Ectodermal cell (in vitro differentiated cells): ENCODE measurements at regions not wholly inside any gene's neighbourhood (a gene's known extent, or its start where the extent isn't known, plus 50 kb on each side); places are given as distances from the start of the nearest gene placed in this dataset.

Source experiments
- H3K27ac ChIP-seq: 2 replicates; pipeline ENCODE4 v1.7.0; 2013; ENCODE audit warnings: mild to moderate bottlenecking, low read depth, low read length; ENCODE audit not compliant: insufficient read depth, poor library complexity, severe bottlenecking
- H3K27me3 ChIP-seq: 2 replicates; pipeline ENCODE4 v1.7.0; 2013; ENCODE audit warnings: mild to moderate bottlenecking, low read length; ENCODE audit not compliant: insufficient read depth, control insufficient read depth, poor library complexity, severe bottlenecking
- H3K36me3 ChIP-seq: one replicate; pipeline ENCODE4 v1.7.0; 2013; ENCODE audit warnings: low read length; ENCODE audit not compliant: control insufficient read depth, insufficient read depth
- H3K4me1 ChIP-seq: one replicate; pipeline ENCODE4 v1.7.0; 2013; ENCODE audit warnings: low read length; ENCODE audit not compliant: control insufficient read depth, insufficient read depth
- H3K4me3 ChIP-seq: 2 replicates; pipeline ENCODE4 v1.7.0; 2013; ENCODE audit warnings: low read depth, low read length, control low read depth; ENCODE audit not compliant: insufficient read depth
- H3K9me3 ChIP-seq: 2 replicates; pipeline ENCODE4 v1.7.0; 2013; ENCODE audit warnings: mild to moderate bottlenecking, low read length, moderate library complexity; ENCODE audit not compliant: control insufficient read depth
- WGBS, 2 experiments: methylation state at CpG; one replicate each; pipeline ENCODE4 v1.1.7; 2013; ENCODE audit warnings: missing lambda C conversion rate in 2 of 2; 5-methylcytosine and 5-hydroxymethylcytosine counted together

GRCh38 chr3:24999357-24999756 lies 428.7 kb upstream of the RARB start:
- no peak overlapping the region for H3K27ac ChIP-seq
- H3K27me3 ChIP-seq: no peaks in the 10 kb centered on the region
- 92 to 98% methylated on average over 2 of the region's 2 CpGs for WGBS, 2 experiments
- no peaks in the 10 kb centered on the region for H3K36me3 ChIP-seq
- H3K9me3 ChIP-seq: no peaks in the 10 kb centered on the region
- no peaks in the 10 kb centered on the region for H3K4me1 ChIP-seq
- no peak overlapping the region for H3K4me3 ChIP-seq

GRCh38 chr3:25000971-25001591 lies 427.0 kb upstream of the RARB start:
- Histone ChIP-seq H3K27ac (no peak overlapping the region), H3K27me3 (no peaks in the 10 kb centered on the region), H3K36me3 (no peaks in the 10 kb centered on the region), H3K9me3 (no peaks in the 10 kb centered on the region), H3K4me1 (no peaks in the 10 kb centered on the region), H3K4me3 (no peak overlapping the region)
- 86 to 100% methylated on average over 1 of the region's 1 CpG for WGBS, 2 experiments

- Histone ChIP-seq H3K36me3 (no peaks in the 10 kb centered on the region), H3K4me3 (no peak overlapping the region), H3K27me3 (no peaks in the 10 kb centered on the region), H3K27ac (no peak overlapping the region), H3K9me3 (no peaks in the 10 kb centered on the region), H3K4me1 (no peaks in the 10 kb centered on the region)
- 63 to 82% methylated on average over 2 of the region's 2 CpGs for WGBS, 2 experiments
These were observed 426.0 kb upstream of the RARB start for GRCh38 chr3:25002052-25002451.

- 92 to 95% methylated on average over 2 of the region's 2 CpGs for WGBS, 2 experiments
- no peak overlapping the region for H3K27ac ChIP-seq
- H3K4me1 ChIP-seq: no peaks in the 10 kb centered on the region
- no peaks in the 10 kb centered on the region for H3K9me3 ChIP-seq
- H3K36me3 ChIP-seq: no peaks in the 10 kb centered on the region
- H3K4me3 ChIP-seq: no peak overlapping the region
- H3K27me3 ChIP-seq: no peaks in the 10 kb centered on the region
These were observed 419.9 kb upstream of the RARB start for GRCh38 chr3:25007974-25008658.

GRCh38 chr3:25009665-25010064 lies 418.4 kb upstream of the RARB start:
- H3K9me3 ChIP-seq: no peaks in the 10 kb centered on the region
- no peak overlapping the region for H3K4me3 ChIP-seq
- H3K36me3 ChIP-seq: no peaks in the 10 kb centered on the region
- no peaks in the 10 kb centered on the region for H3K27me3 ChIP-seq
- H3K27ac ChIP-seq: no peak overlapping the region
- no peaks in the 10 kb centered on the region for H3K4me1 ChIP-seq
- 78 to 81% methylated on average over 2 of the region's 2 CpGs for WGBS, 2 experiments

- Histone ChIP-seq H3K36me3 (no peaks in the 10 kb centered on the region), H3K27ac (no peak overlapping the region), H3K9me3 (no peaks in the 10 kb centered on the region), H3K4me3 (no peak overlapping the region), H3K27me3 (no peaks in the 10 kb centered on the region), H3K4me1 (no peaks in the 10 kb centered on the region)
These were observed 412.5 kb upstream of the RARB start for GRCh38 chr3:25015599-25015998.

GRCh38 chr3:25018909-25019308 lies 409.2 kb upstream of the RARB start:
- no peaks in the 10 kb centered on the region for H3K9me3 ChIP-seq
- no peaks in the 10 kb centered on the region for H3K4me1 ChIP-seq
- H3K4me3 ChIP-seq: no peak overlapping the region
- no peaks in the 10 kb centered on the region for H3K27me3 ChIP-seq
- no peaks in the 10 kb centered on the region for H3K36me3 ChIP-seq
- H3K27ac ChIP-seq: no peak overlapping the region

GRCh38 chr3:25019506-25019905 lies 408.6 kb upstream of the RARB start:
- no peaks in the 10 kb centered on the region for H3K27me3 ChIP-seq
- H3K4me1 ChIP-seq: no peaks in the 10 kb centered on the region
- no peaks in the 10 kb centered on the region for H3K36me3 ChIP-seq
- 83 to 93% methylated on average over 2 of the region's 2 CpGs for WGBS, 2 experiments
- no peaks in the 10 kb centered on the region for H3K9me3 ChIP-seq
- H3K27ac ChIP-seq: no peak overlapping the region
- H3K4me3 ChIP-seq: no peak overlapping the region

GRCh38 chr3:25021816-25022215 lies 406.2 kb upstream of the RARB start:
- no peaks in the 10 kb centered on the region for H3K9me3 ChIP-seq
- H3K27ac ChIP-seq: no peak overlapping the region
- H3K27me3 ChIP-seq: no peaks in the 10 kb centered on the region
- H3K4me1 ChIP-seq: no peaks in the 10 kb centered on the region
- no peak overlapping the region for H3K4me3 ChIP-seq
- no peaks in the 10 kb centered on the region for H3K36me3 ChIP-seq
- WGBS, 2 experiments: 95 to 100% methylated on average over 2 to 3 of the region's 3 CpGs

- H3K36me3 ChIP-seq: no peaks in the 10 kb centered on the region
- H3K4me1 ChIP-seq: no peaks in the 10 kb centered on the region
- no peak overlapping the region for H3K4me3 ChIP-seq
- H3K9me3 ChIP-seq: no peaks in the 10 kb centered on the region
- no peaks in the 10 kb centered on the region for H3K27me3 ChIP-seq
- H3K27ac ChIP-seq: no peak overlapping the region
- WGBS, 2 experiments: 100% methylated on average over 1 of the region's 2 CpGs
These were observed 404.2 kb upstream of the RARB start for GRCh38 chr3:25023876-25024275.
